GM12878 (cell line): ENCODE measurements at regions not wholly inside any gene's neighbourhood (a gene's known extent, or its start where the extent isn't known, plus 50 kb on each side); places are given as distances from the start of the nearest gene placed in this dataset.

Experiments used
- ATAC-seq: fragments of 200-7000 bp; cut with Tn5 transposase; 3 replicates; pipeline ENCODE4 v1.9.1; 2020; ENCODE audit warnings: mild to moderate bottlenecking, moderate library complexity
- BruUV-seq: library from RNA; stranded (reverse); fragments of 400-500 nt; replicated peaks from 2 replicates; lab custom pipeline; 2021; lab: Mats Ljungman, UMichigan
- CTCF ChIA-PET: fragments of 300-600 bp; sonication (Branson Sonifier 250); formaldehyde crosslinking; extraction: SDS; loops from one replicate; lab custom pipeline; 2021; ENCODE audit warnings: inconsistent platforms; lab: Yijun Ruan, JAX
- POLR2A ChIA-PET: fragments of 350-600 bp; formaldehyde crosslinking; extraction: SDS; loops from one replicate; lab custom pipeline; 2021; ENCODE audit warnings: inconsistent platforms; lab: Charles Lee
- RAD21 ChIA-PET: fragments of 300-600 bp; sonication (Branson Sonifier 250); formaldehyde crosslinking; loops from one replicate; lab custom pipeline; 2023; ENCODE audit warnings: antibody characterized with exemption; ENCODE audit not compliant: unreplicated experiment; lab: Charles Lee
- SMC1A ChIA-PET: fragments of 300-600 bp; sonication (Branson Sonifier 250); formaldehyde crosslinking; loops from one replicate; lab custom pipeline; 2023; ENCODE audit not compliant: unreplicated experiment, uncharacterized antibody; lab: Charles Lee
- DNase-seq: peaks from one replicate; pipeline ENCODE4 v3.0.0-alpha.2; 2011; ENCODE audit warnings: low read depth, low spot score
- FAIRE-seq: peaks from 3 replicates; lab custom pipeline; 2011; peaks lifted over from hg19 to GRCh38; lab: Jason Lieb, UNC
- H2AFZ ChIP-seq: 2 replicates; pipeline ENCODE4 v1.6.0; 2011; ENCODE audit warnings: low read depth, low read length, control low read depth; ENCODE audit not compliant: control insufficient read depth
- H3K27ac ChIP-seq: 2 replicates; pipeline ENCODE4 v1.5.1; 2011; ENCODE audit warnings: control low read depth; ENCODE audit not compliant: control insufficient read depth, insufficient read depth
- H3K27me3 ChIP-seq, 2 experiments: replicated peaks in 1 of 2; 2 replicates each; pipeline versions ENCODE4 v1.6.0 to v1.6.1; 2011; ENCODE audit warnings: low read length in 1 of 2; ENCODE audit not compliant: control insufficient read depth in 2 of 2, insufficient read depth in 2 of 2
- H3K36me3 ChIP-seq, 2 experiments: 2 replicates each; pipeline ENCODE4 v1.5.1; 2011; ENCODE audit warnings: low read length in 1 of 2; ENCODE audit not compliant: control insufficient read depth in 2 of 2, insufficient read depth in 2 of 2
- H3K4me1 ChIP-seq: 2 replicates; pipeline ENCODE4 v1.6.1; 2011; ENCODE audit warnings: mild to moderate bottlenecking, low read length, moderate library complexity, mixed read lengths; ENCODE audit not compliant: control insufficient read depth, insufficient read depth
- H3K4me2 ChIP-seq: 2 replicates; pipeline ENCODE4 v1.6.0; 2011; ENCODE audit warnings: control low read depth; ENCODE audit not compliant: control insufficient read depth, insufficient read depth
- H3K4me3 ChIP-seq: fragments of 200-600 bp; sonication (generic); 2 replicates; pipeline ENCODE4 v1.5.1; 2016
- H3K79me2 ChIP-seq: 2 replicates; pipeline ENCODE4 v1.6.0; 2011; ENCODE audit warnings: low read length; ENCODE audit not compliant: control insufficient read depth, insufficient read depth
- H3K9ac ChIP-seq: 2 replicates; pipeline ENCODE4 v1.8.0; 2011; ENCODE audit warnings: low read length, control low read depth, mixed read lengths; ENCODE audit not compliant: control insufficient read depth, insufficient read depth
- H3K9me3 ChIP-seq: replicated peaks from 3 replicates; pipeline ENCODE4 v1.5.1; 2011; ENCODE audit warnings: mild to moderate bottlenecking, low read length; ENCODE audit not compliant: control insufficient read depth, insufficient read depth
- H4K20me1 ChIP-seq: 2 replicates; pipeline ENCODE4 v1.6.0; 2011; ENCODE audit not compliant: control insufficient read depth, insufficient read depth
- CREB1 ChIP-seq: IDR thresholded peaks from 2 replicates; pipeline ENCODE4 v1.6.1; 2012; ENCODE audit warnings: low read depth, mild to moderate bottlenecking, inconsistent platforms
- CREM ChIP-seq: IDR thresholded peaks from 2 replicates; pipeline ENCODE4 v1.6.1; 2014; ENCODE audit warnings: antibody characterized with exemption, low read depth
- CTCF ChIP-seq, 3 experiments: IDR thresholded peaks in 2 of 3; conservative IDR thresholded peaks in 1 of 3; 2 replicates each; pipeline ENCODE4 v1.5.1; 2011; ENCODE audit warnings: low read depth in 3 of 3, low read length in 3 of 3, mild to moderate bottlenecking in 3 of 3, control low read depth in 2 of 3, moderate library complexity in 2 of 3, inconsistent platforms in 1 of 3, mixed read lengths in 1 of 3; ENCODE audit not compliant: control insufficient read depth in 2 of 3, insufficient read depth in 1 of 3; ENCODE audit errors: extremely low read depth in 1 of 3
- E2F8 ChIP-seq: fragments of 450-650 bp; IDR thresholded peaks from 2 replicates; pipeline ENCODE4 v1.6.1; 2018; ENCODE audit warnings: mild to moderate bottlenecking, low read depth, moderate library complexity; ENCODE audit not compliant: partially characterized antibody
- HCFC1 ChIP-seq: fragments of 150-350 bp; IDR thresholded peaks from 2 replicates; pipeline ENCODE4 v1.6.1; 2014; ENCODE audit warnings: low read length
- IRF4 ChIP-seq: IDR thresholded peaks from 2 replicates; pipeline ENCODE4 v1.6.1; 2011; ENCODE audit warnings: low read depth, low read length
- POLR2A ChIP-seq: IDR thresholded peaks from 2 replicates; pipeline ENCODE4 v1.6.1; 2011; ENCODE audit warnings: low read depth, mild to moderate bottlenecking, low read length
- RAD21 ChIP-seq: IDR thresholded peaks from 2 replicates; pipeline ENCODE4 v1.6.1; 2011; ENCODE audit warnings: mild to moderate bottlenecking, low read depth, low read length, moderate library complexity; ENCODE audit not compliant: insufficient read depth
- SMC3 ChIP-seq: IDR thresholded peaks from 2 replicates; pipeline ENCODE4 v1.6.1; 2011; ENCODE audit warnings: low read length, improper control_type of control experiment, borderline replicate concordance
- SP1 ChIP-seq: IDR thresholded peaks from one replicate; pipeline ENCODE4 v1.6.1; 2011; ENCODE audit warnings: low read depth, low read length
- SPI1 ChIP-seq: IDR thresholded peaks from 2 replicates; pipeline ENCODE4 v1.6.1; 2011; ENCODE audit warnings: low read depth, mild to moderate bottlenecking, low read length, moderate library complexity, borderline replicate concordance; ENCODE audit not compliant: insufficient read depth
- STAT1 ChIP-seq: fragments of 450-650 bp; conservative IDR thresholded peaks from 2 replicates; pipeline ENCODE4 v1.6.1; 2014; ENCODE audit warnings: antibody characterized with exemption, mild to moderate bottlenecking
- TAF1 ChIP-seq: IDR thresholded peaks from 2 replicates; pipeline ENCODE4 v1.6.1; 2011; ENCODE audit warnings: mild to moderate bottlenecking, low read depth, low read length, borderline replicate concordance
- ZNF384 ChIP-seq: IDR thresholded peaks from 2 replicates; pipeline ENCODE4 v1.6.1; 2012; ENCODE audit warnings: low read depth, mild to moderate bottlenecking, low read length, improper control_type of control experiment, borderline replicate concordance
- ZNF592 ChIP-seq: fragments of 450-650 bp; IDR thresholded peaks from 2 replicates; pipeline ENCODE4 v1.6.1; 2017; ENCODE audit warnings: mild to moderate bottlenecking, moderate library complexity
- WGBS: methylation state at CpG from one replicate; pipeline ENCODE4 v1.1.6; 2016; ENCODE audit warnings: low lambda C conversion rate; ENCODE audit not compliant: insufficient replicate concordance, insufficient coverage; ENCODE audit errors: missing lambda C conversion rate; 5-methylcytosine and 5-hydroxymethylcytosine counted together
- in situ Hi-C: fragments of 300-500 bp; cut with MboI; formaldehyde crosslinking; loops from 9 replicates; pipeline ENCODE4 v1.14.3; 2018; ENCODE audit warnings: mixed read lengths
- intact Hi-C: fragments of 100-400 bp; cut with micrococcal nuclease; formaldehyde crosslinking; loops from one replicate; pipeline ENCODE4 v1.14.2; 2022; ENCODE audit not compliant: unreplicated experiment

GRCh38 chrX:131729295-131729694 is 185.4 kb downstream of the OR13H1 start:
- SMC1A ChIA-PET, result interaction anchor here (1.3 kb wide), 1 partner anchor 18 kb away, joined by 3 read pairs; no protein-coding TSS in a partner anchor
- intact Hi-C loops (loop anchor here (1.0 to 2.0 kb wide), 7 partner anchors 12 to 84 kb away; no protein-coding TSS in a partner anchor), in situ Hi-C loops (no loop called here)
- no peaks in the 10 kb centered on the region for H4K20me1 ChIP-seq
- RAD21 ChIA-PET, result no interaction called here
- H3K79me2 ChIP-seq, result no peaks in the 10 kb centered on the region
- peaks cover 5% of the 10 kb centered on the region; the same call in 2 of the 3 replicates for H3K9me3 ChIP-seq
- CTCF ChIA-PET, result interaction anchor here (1.0 kb wide), 1 partner anchor 12 kb away, joined by 3 read pairs; no protein-coding TSS in a partner anchor
- H3K4me2 ChIP-seq, result peak overlapping the region; percentile 28
- peaks cover 2% of the 10 kb centered on the region; the same call in 1 of the 2 replicates for H3K4me1 ChIP-seq
- H3K27ac ChIP-seq, result peak overlapping the region; percentile 78
- POLR2A ChIA-PET, result no interaction called here
- 24% methylated on average over 15 of the region's 15 CpGs for WGBS
- H3K4me3 ChIP-seq, result peak overlapping the region; percentile 41; the same call in 1 of the 2 replicates
- no TSS peak for BruUV-seq
- peak overlapping the region; percentile 82 for H2AFZ ChIP-seq
- peak; percentile 88 for DNase-seq
- peak; percentile 75 for ATAC-seq
- FAIRE-seq, result peak; percentile 82
- H3K27me3 ChIP-seq, result no peaks in the 10 kb centered on the region
- H3K9ac ChIP-seq, result peak overlapping the region; percentile 58
- no peaks in the 10 kb centered on the region; a peak in 1 of 4 replicates for H3K36me3 ChIP-seq
- TF ChIP-seq TAF1, result peak; percentile 70; the same call in 1 of the 2 replicates
- TF ChIP-seq HCFC1, result peak; percentile 34
- 0 out of 2 replicates have a peak, but pooled peaks have one; percentile 31 for TF ChIP-seq ZNF592
- no peak for TF ChIP-seq E2F8
- TF ChIP-seq CREB1, result 0 out of 2 replicates have a peak, but pooled peaks have one; percentile 34
- TF ChIP-seq SMC3, result peak; percentile 41
- peak; percentile 65; the same call in 1 of the 2 replicates for TF ChIP-seq CREM
- TF ChIP-seq STAT1, result no peak
- peak; percentile 22 to 73 (median 50); a peak in 5 of 6 replicates for TF ChIP-seq CTCF (IDR thresholded peaks at IDR 0.05 in 2 of 3, conservative IDR thresholded peaks at IDR 0.05 in 1 of 3; ENCODE audit: control insufficient read depth in 2 of 3, extremely low read depth in 1 of 3, insufficient read depth in 1 of 3, low read depth in 3 of 3, low read length in 3 of 3)
- TF ChIP-seq SP1, result peak; percentile 48
- TF ChIP-seq IRF4, result 0 out of 2 replicates have a peak, but pooled peaks have one; percentile 19
- no peak for TF ChIP-seq SPI1
- TF ChIP-seq ZNF384, result peak; percentile 99
- 0 out of 2 replicates have a peak, but pooled peaks have one; percentile 36 for TF ChIP-seq POLR2A
- TF ChIP-seq RAD21, result peak; percentile 72
